SIG-M5 treated with dmso at 0.1 percent for 504 hours (cell line): ENCODE measurements at regions not wholly inside any gene's neighbourhood (a gene's known extent, or its start where the extent isn't known, plus 50 kb on each side); places are given as distances from the start of the nearest gene placed in this dataset.
"Not testable (repeated sequence)": the region's sequence is repeated elsewhere in the genome, so short reads cannot be mapped to it uniquely, and the experiment has no call there.

Experiments used
- DNase-seq: peaks from one replicate; lab custom pipeline; 2025; ENCODE audit not compliant: unreplicated experiment; lab: John Stamatoyannopoulos, UW

DNA sequence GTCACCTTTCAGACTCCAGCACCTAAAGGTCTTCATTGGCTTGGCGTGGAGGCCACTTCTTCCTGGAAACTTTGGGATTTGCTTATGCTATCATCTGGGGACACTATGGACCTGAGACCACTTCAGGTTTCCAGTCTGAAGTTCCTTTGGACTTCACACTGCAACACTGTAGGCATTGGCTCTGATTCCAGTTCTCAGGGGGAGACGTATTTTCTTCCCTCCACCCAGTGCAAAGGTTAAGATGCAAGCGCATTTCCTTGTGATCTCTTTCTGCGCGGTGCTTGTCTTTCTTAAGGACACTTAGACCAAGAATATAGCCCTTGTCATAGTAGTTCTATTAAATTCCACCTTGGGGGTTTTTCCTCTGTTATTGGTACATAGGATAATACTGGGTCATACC lies 299.8 kb downstream of the TSHZ3 start:
- DNase-seq: no peak

DNA sequence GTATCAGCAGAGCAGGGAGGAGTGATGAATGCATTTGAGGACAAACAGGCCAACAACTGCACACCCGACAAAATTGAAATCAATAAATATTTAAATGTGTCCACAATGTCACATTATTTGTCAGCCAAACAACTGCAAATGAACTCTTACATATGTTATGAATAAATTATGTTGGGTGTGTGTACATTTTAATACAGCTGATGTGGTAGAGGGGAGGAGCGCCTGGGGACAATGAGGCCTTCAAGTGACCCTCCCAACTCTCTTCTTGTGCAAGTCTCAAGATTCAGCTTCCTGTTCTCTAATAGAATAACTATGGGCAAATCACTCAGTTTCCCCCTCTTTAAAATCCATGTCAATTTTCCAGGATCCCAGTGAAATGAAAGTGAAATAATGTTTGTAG lies 303.2 kb downstream of the TSHZ3 start:
- no peak for DNase-seq

DNA sequence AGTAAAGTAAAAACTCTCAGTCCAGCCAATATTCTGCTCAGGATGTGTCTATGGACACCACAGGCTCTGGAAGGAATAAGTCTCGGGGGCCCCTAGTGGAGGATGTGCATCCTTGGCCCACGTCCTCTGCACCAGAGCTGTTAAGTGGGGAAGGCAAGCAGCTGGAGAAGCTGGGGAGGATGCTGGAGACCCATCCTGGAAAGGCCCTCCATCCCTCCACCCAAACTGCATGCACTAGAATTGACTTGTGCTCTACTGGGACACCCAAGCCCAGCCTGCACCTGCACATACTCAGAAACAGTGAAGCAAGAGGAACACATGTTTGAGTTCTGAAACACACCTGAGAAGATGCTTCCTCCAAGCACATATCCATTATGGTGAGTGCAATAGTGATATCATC lies 307.8 kb downstream of the TSHZ3 start:
- no peak for DNase-seq

DNA sequence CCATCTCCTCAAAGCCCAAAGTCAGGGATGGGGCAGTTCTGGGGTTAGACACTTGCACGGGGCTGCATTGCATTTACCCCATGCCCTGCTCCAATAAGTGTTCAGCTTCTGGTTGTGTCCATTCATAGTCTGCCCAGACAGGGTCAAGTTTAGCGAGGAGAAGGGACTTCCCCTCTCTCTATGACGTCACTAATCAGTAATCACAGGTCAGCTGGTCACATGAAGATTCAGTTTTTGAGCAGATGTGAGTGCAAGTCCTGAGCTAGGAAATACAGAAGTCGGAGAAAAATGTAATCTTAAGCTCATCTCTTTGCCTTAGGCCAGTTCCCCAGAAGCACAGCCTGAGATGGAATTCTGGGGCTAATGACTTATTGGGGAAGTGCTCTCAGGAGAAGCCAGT lies 310.1 kb downstream of the TSHZ3 start:
- no peak for DNase-seq

DNA sequence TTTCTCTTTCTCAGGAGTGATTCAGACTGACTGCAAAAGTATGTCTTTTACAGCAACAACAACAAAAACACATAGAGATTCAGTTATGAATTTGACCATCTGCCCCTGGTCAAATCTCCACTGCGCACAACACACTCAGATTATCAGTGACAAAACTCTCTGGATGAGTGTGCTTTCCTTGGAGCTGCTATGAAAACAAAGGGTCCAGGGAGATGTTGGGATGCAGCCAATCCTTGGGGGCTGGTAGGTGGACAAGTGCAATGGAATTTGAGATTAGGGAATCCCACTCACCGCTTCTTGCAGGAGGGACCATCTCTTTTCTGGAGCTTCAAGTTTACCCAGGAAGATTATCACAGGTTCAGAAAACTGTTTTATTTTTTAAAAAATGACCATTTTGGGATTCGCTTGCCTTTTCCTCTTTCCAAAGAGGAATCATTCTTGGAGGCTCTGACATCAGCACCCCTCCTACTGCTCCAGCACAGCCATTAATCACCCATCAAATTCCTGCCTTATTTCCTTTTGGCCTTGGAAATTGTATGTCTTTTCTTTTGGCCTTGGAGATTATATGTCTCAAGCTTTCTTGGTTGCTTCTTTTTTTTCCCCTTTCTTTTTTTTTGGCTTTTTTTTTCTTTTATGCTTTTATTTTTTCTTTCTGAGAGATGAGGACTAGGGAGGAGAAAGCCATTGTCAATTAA lies 311.8 kb downstream of the TSHZ3 start:
- DNase-seq: no peak

DNA sequence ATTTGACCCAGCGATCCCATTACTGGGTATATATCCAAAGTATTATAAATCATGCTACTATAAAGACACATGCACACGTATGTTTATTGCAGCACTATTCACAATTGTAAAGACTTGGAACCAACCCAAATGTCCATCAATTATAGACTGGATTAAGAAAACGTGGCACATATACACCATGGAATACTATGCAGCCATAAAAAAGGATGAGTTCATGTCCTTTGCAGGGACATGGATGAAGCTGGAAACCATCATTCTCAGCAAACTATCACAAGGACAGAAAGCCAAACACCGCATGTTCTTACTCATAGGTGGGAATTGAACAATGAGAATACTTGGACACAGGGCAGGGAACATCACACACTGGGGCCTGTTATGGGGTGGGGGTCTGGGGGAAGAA lies 317.8 kb downstream of the TSHZ3 start:
- DNase-seq: not testable (repeated sequence)

DNA sequence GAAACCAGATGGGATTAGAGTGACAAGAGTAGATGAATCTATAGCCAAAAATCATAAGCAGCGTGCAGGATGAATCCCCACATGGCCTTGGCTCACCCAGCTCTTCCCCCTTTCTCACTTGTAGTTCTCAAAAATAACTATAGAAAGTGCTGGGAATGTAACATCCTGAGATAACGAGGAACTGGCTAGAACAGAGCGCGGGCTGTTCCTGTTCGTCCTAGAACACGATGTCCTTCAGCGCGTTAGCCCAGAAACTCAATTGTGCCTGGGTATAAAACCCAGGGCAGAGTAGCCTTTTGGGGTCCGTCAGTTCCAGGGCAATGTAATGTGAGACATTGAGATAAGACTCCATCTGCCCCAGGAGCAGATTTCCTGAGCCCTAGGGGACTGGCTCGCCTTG lies 326.2 kb downstream of the TSHZ3 start:
- DNase-seq: no peak

DNA sequence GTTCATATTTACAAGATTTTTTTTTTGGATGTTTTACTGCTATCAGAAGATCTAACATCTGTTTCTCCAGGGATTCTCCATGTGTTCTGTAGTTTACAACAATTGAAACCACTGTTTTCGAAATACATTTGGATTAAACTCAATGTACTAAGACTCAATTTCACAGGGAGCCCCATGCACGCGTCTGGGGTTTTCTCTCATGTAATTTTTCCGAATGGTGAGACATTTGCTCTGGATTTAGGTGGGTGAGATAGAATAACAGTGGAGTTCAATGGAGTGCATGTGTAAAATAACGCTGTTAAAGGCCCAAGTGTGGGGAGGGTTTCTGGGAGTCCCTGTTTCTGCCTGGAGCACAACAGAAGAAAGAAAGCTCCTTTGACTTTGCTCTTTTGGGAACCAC lies 330.3 kb downstream of the TSHZ3 start:
- no peak for DNase-seq

DNA sequence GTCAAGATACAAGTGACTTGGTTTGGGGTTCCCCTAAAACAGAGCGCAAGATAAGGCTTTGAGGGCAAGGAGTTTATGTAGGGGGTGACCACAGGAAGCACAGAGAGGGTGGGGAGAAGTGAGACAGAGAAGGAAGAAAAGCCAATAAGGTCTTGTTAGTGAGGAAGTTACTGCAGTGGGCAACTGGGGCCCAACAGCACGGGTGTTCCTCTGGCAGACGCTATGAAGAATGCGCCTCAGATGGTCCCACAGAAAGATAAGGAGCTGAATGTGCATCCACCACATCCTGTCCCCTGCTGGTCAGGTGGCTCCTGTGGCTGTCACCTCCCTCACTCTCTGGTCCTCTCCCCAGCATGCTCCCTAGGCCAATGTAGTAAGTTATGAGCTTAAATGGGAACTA lies 333.5 kb downstream of the TSHZ3 start:
- DNase-seq: no peak

DNA sequence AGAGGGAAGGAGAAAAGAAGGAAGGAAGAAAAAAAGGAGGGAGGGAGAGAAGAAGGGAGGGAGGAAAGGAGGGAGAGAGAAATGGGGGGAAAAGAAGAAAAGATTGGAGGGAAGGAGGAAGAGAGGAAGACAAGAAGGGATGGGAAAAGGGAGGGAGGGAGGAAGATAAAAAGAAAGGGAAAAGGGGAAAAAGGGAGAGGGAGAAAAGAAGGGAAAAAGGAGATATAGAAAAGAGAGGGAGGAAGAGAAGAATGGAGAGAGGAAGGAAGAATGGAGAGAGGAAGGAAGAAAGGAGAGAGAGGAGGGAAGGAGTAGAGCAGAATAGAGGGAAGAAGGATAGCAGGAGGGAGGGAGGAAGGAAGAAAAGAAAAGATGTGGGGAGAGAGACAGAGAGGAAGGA lies 334.6 kb downstream of the TSHZ3 start:
- no peak for DNase-seq

DNA sequence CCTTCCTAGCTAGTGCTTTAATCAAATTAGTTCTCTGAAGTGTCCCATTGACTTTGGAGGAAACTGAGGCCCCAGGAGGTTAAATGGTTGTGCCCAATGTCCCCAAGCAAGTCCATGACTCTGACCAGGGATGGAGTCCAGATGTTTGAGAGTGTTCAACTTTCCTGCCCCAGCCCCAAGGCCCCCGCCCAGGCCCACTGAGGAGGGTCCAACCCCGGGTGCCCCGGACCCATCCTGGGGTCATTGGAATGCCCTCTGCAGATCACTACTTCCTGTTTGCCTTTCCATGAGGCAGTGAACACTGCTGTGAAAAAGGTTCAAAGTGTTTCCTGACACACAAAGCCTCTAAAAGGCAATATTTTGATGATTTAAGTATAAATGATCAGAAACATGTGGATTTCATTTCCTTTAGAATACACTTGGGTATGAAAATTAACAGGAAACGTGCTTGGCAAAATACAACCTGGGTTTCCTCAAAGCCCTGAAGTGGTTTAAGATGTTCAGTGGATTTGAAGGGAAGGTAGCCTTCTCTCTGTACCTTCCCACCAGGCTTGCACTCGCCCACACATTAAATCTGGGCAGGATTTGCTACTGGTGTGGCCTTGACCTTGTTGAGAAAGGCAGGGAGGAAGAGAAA lies 335.7 kb downstream of the TSHZ3 start:
- no peak for DNase-seq

DNA sequence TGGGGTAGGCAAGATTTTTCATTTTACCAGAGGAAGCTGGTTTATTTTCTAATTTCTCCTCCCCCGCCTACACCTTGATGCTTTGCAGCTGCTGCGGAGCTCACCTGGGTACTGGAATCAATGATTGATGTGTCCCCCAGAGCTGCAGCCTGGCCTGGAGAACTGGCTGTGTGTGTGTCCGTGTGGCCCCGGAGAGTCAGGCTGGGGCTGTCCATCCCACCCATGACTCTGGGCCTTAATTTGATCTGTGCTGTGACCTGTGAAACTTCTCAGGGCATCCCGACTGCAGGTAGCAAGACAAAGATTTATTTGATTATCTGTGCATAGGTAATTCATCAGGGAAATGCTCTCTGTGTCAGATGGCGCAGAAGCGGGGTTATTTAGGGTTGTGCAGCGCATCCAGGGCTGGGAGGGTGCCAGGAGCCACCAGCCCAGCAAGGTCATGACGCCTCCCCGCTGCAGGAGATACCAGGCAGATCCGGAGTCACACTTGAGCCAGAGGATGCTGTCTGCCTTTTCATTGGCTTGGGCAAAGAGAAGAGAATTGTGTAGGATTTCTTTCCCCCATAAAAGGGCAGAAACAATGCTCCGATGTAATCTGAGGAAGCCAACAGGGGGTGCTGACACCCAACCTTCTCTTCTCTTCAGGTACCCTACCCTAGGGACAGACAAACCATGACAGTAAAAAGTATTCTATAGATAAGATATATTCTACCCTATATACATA lies 346.6 kb downstream of the TSHZ3 start:
- no peak for DNase-seq

DNA sequence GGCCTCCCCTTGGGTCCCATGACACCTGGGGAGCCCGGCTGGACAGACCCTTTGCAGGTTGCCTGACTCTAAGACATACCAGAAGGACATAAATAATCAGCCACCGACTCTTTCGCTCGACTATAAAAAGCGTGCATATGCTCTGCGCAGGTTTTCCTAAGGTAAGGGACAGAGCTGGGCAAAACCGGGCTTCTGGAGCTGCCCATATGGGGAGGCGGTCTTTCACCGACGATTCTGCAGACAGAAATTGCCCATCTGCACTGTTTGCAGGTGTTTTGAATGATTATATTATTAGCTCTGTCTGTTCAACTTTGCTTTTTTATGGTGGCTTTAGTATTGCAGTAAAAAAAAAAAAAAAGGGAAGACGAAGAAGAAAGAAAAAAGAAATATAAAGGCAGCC lies 347.2 kb downstream of the TSHZ3 start:
- DNase-seq: no peak

DNA sequence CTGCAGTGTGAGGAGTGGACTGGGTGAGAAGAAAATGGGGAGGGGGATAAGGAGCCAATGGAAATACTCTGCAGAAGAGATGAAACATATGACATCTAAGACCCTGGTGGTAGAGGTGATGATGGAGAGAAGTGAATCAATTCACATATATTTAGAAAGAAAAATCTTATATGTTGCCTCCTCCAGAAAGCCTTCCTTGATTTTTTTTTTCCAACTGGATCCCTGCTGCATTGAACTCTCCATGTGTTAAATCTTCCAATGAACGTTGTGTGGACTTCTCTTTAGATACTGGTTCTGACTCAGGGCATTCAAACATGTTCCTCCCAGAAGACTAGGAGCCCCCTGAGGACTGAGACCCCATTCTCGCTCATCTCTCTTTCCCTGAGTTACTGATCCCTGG lies 348.3 kb downstream of the TSHZ3 start:
- no peak for DNase-seq

DNA sequence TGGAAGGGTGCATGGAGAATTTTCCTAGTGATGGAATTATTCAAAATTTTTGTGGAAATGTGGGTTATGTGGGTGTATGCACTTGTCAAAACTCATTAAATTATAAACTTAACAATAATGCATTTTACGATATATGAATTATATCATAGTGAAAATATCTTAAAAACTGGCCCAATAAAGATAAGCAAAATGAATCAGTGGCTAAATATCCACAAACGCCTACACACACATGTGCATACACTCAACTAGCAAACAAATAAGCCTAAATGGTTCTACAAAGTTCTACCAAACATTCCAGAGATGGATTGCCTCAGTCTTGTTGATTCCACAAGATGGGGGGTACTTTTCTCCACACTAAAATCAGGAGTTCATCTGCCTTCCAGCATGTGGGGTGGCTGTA lies 349.5 kb downstream of the TSHZ3 start:
- no peak for DNase-seq

DNA sequence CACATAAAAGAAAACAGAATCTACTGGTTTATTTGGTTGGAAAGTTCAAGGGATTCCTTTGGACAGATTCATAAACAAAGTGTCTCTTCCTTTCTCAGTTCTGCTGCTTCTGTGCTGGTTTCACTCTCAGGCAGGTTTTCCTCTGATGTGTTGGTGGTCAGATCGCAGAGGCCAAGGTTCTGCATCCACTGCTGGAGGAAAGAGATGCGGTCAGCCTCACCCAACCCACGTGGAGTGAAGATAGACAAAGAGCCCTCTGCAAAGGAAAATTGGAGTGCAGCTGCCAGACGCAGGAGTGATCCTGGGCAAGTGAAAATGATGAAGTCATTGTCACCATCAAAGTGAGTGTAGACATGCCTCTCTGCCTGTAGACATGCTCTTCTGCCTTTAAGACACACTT lies 352.0 kb downstream of the TSHZ3 start:
- DNase-seq: no peak

DNA sequence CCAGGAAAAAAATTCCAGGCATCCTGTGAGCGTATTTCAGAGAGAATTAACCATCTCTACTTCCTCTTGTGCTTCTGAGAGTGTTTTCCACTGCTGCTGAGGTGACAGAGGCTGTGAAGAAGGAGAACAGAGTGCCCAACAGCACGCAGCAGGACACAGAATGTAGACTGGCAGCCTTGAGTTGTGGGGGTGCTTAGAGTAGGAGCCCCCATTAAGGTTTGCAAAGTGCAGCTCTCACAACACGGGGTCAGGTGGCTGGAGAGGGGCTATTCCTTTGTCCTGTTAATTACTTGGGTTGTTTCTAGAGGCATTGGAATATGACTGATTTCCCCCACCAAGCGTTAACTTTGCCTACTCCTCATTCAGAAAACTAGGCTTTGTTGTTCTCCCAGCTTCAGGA lies 370.6 kb downstream of the TSHZ3 start:
- DNase-seq: no peak

DNA sequence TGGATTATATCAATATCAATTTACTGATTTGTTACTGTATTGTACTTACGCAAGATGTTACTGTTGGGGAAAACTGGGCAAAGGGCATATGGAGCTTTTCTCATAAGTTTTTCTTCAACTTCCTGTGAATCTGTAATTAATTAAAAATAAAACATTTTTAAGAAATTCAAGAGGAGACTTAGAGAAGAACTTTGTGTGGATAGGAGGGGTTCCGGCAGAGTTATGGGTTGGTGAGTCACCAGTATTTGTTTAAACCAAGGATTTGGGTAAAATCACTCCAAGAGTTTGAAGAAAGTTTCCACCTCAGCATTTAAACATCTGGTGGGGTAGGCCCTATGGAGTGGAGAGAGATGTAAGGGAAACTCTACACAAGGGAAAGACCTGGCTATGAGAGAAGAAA lies 379.6 kb downstream of the TSHZ3 start:
- no peak for DNase-seq

DNA sequence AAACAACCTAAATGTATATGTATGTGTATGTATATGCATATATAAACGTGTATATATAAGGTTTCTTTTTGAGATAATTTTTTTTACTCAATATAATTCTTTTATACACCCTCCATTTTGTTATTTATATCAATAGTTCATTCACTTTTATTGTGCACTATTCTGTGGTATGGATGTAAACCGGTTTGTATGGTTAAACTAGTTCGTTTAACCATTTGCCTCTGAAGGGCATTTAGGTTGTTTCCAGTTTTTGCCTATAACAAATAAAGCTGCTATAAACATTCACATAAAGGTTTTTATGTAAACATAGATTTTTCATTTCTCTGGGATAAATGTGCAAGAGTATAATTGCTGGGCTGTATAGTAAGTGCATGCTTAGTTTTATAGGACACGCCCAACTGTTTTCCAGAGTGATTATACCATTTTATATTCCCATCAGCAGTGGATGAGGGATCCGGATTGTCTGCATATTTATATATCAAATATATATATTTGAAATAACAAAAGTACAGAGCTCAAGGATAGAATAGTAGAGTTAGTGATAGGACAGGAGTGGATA lies 380.3 kb downstream of the TSHZ3 start:
- DNase-seq: no peak

DNA sequence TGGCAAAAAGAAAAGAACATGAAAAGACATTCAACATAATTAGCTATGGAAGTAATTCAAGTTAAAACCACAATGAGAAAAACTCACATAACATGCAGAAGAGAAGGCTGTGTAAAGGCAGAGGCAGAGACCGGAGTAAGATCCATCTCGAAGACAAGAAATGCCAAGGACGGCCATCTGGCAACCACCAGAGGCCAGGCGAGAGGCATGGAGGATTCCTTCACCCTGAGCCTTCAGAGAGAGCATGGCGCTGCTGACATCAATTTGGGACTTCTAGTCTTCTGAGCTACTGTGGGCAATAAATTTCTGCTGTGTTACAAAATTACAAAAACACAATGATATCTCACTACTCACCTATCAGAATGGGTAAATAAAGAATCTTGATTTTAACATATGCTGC lies 381.0 kb downstream of the TSHZ3 start:
- DNase-seq: no peak

DNA sequence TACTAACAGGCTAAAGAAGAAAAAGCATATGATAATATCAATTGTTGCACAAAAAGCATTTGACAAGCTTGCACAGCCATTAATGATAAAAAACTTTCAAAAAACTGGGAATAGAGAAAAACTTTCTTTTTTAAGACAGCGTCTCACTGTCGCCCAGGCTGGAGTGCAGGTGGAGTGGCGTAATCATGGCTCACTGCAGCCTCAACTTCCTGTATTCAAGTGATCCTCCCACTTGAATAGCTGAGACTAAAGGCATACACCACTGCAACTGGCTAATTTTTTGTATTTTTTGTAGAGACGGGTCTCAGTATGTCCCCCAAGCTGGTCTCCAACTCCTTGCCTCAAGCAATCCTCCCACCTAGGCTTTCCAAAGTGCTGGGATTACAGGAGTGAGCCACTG lies 382.8 kb downstream of the TSHZ3 start:
- no peak for DNase-seq

DNA sequence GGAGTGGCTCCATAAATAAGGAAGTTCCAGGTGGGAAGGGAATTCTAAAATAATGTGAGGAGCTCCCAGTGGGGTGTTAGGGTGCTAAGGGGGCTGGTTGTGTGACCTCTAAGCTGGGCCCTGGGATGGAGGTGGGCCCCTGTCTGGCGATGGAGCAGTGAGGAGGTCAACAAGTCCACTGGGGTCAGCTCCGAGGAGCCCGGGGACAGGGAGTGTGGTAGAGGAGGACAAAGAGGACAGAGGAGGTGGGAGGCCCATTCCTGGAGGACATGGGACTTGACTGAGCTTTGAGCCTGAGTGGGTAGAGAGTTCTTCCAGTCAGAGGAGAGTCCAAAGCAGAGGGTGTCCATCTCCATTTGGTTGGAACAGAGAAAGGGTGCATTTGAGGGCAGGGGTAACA lies 390.2 kb downstream of the TSHZ3 start:
- DNase-seq: no peak
